Astrocyte (in vitro differentiated cells and primary cell): ENCODE measurements at regions not wholly inside any gene's neighbourhood (a gene's known extent, or its start where the extent isn't known, plus 50 kb on each side); places are given as distances from the start of the nearest gene placed in this dataset.

Experiments
- CTCF ChIP-seq: IDR thresholded peaks from 2 replicates; pipeline ENCODE4 v1.5.1; 2011; ENCODE audit warnings: low read depth, mild to moderate bottlenecking, inconsistent platforms, low read length, moderate library complexity; ENCODE audit not compliant: insufficient read depth
- EZH2 ChIP-seq: IDR thresholded peaks from 2 replicates; pipeline ENCODE4 v1.6.1; 2012; ENCODE audit warnings: mild to moderate bottlenecking, low read length, inconsistent platforms; ENCODE audit not compliant: insufficient read depth

DNA sequence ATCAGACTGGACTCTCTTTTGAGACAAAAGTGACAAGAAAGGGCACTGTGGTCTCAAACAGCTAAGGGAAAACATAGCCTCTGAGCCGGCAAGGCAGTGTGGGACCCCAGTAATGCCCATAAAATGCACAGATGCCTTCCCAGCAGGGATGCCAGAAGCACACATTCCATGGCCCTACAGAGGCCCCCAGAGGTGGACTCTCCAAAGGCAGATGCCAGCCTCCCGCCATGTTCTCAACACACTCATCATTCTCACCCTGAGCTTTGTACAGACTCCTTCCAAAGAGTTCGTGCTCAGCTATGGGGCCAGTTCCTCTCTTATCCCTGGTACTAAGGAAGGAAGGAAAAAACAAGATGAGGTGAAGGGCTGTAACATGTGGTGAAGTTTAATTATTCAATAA lies 67.1 kb upstream of the ATP12A start:
- TF ChIP-seq CTCF = no peak
- TF ChIP-seq EZH2 = no peak
